ENCODE measurements at regions not wholly inside any gene's neighbourhood (a gene's known extent, or its start where the extent isn't known, plus 50 kb on each side); places are given as distances from the start of the nearest gene placed in this dataset.

GRCh38 chr3:64861684-64862083, 173.9 kb upstream of the ADAMTS9 start:
- DNase-seq (ENCODE audit: low read depth) = no peak
- Histone ChIP-seq H3K36me3 (ENCODE audit: control insufficient read depth, insufficient read depth, low read length) (no peaks in the 10 kb centered on the region), H3K4me3 (ENCODE audit: low read depth, low read length) (no peak overlapping the region), H3K27me3 (ENCODE audit: control insufficient read depth, insufficient read depth, low read length) (no peaks in the 10 kb centered on the region)
- CTCF ChIA-PET = no interaction called here
- TF ChIP-seq CTCF (IDR thresholded peaks at IDR 0.05; ENCODE audit: insufficient read depth, low read depth, low read length) = no peak
- POLR2A ChIA-PET = no interaction called here

- POLR2A ChIA-PET = no interaction called here
- CTCF ChIA-PET = no interaction called here
- TF ChIP-seq CTCF (IDR thresholded peaks at IDR 0.05; ENCODE audit: insufficient read depth, low read depth, low read length) = no peak
Observed at GRCh38 chr3:64860536-64860870, 172.7 kb upstream of the ADAMTS9 start.

GRCh38 chr3:64859625-64860535, 172.1 kb upstream of the ADAMTS9 start:
- TF ChIP-seq CTCF (IDR thresholded peaks at IDR 0.05; ENCODE audit: insufficient read depth, low read depth, low read length) = no peak
- ChIA-PET CTCF (interaction anchor here (0.7 kb wide), 1 partner anchor 44 kb away, joined by 3 read pairs; no protein-coding TSS in a partner anchor), POLR2A (no interaction called here)
- H3K36me3 ChIP-seq (ENCODE audit: control insufficient read depth, insufficient read depth, low read length) = no peaks in the 10 kb centered on the region
- DNase-seq (ENCODE audit: low read depth) = peak; percentile 31
- no peaks in the 10 kb centered on the region for H3K27me3 ChIP-seq (ENCODE audit: control insufficient read depth, insufficient read depth, low read length)
- H3K4me3 ChIP-seq (ENCODE audit: low read depth, low read length) = no peak overlapping the region

More at GRCh38 chr3:64860536-64860870, 172.7 kb upstream of the ADAMTS9 start:
- H3K4me3 ChIP-seq (ENCODE audit: low read depth, low read length) = no peak overlapping the region
- no peak for DNase-seq (ENCODE audit: low read depth)
- no peaks in the 10 kb centered on the region for H3K36me3 ChIP-seq (ENCODE audit: control insufficient read depth, insufficient read depth, low read length)
- no peaks in the 10 kb centered on the region for H3K27me3 ChIP-seq (ENCODE audit: control insufficient read depth, insufficient read depth, low read length)

- ChIA-PET CTCF (no interaction called here), POLR2A (no interaction called here)
- Histone ChIP-seq H3K4me3 (ENCODE audit: low read depth, low read length) (no peak overlapping the region), H3K36me3 (ENCODE audit: control insufficient read depth, insufficient read depth, low read length) (no peaks in the 10 kb centered on the region), H3K27me3 (ENCODE audit: control insufficient read depth, insufficient read depth, low read length) (no peaks in the 10 kb centered on the region)
- DNase-seq (ENCODE audit: low read depth) = no peak
- no peak for TF ChIP-seq CTCF (IDR thresholded peaks at IDR 0.05; ENCODE audit: insufficient read depth, low read depth, low read length)
Observed at GRCh38 chr3:64856977-64857516, 169.2 kb upstream of the ADAMTS9 start.

GRCh38 chr3:64856106-64856505, 168.3 kb upstream of the ADAMTS9 start:
- Histone ChIP-seq H3K36me3 (ENCODE audit: control insufficient read depth, insufficient read depth, low read length) (no peaks in the 10 kb centered on the region), H3K4me3 (ENCODE audit: low read depth, low read length) (no peak overlapping the region), H3K27me3 (ENCODE audit: control insufficient read depth, insufficient read depth, low read length) (no peaks in the 10 kb centered on the region)
- POLR2A ChIA-PET = no interaction called here
- CTCF ChIA-PET = interaction anchor here (1.2 kb wide), 1 partner anchor 12 kb away, joined by 4 read pairs; no protein-coding TSS in a partner anchor
- no peak for TF ChIP-seq CTCF (IDR thresholded peaks at IDR 0.05; ENCODE audit: insufficient read depth, low read depth, low read length)
- DNase-seq (ENCODE audit: low read depth) = no peak

Measured in BJ (cell line).